Right lobe of liver (tissue), 6 donors: ENCODE measurements at regions not wholly inside any gene's neighbourhood (a gene's known extent, or its start where the extent isn't known, plus 50 kb on each side); places are given as distances from the start of the nearest gene placed in this dataset.

Source experiments
- ATAC-seq, 4 donors: fragments of 200-7000 bp; cut with Tn5 transposase; one replicate each; pipeline ENCODE4 v1.9.1; 2020; ENCODE audit warnings: mild to moderate bottlenecking in 4 of 4, moderate library complexity in 4 of 4
- DNase-seq, 3 donors: peaks; one replicate each; pipeline ENCODE4 v3.0.0-alpha.2; 2020
- H3K27ac ChIP-seq, 3 donors: fragments of 200-600 bp; one replicate each; pipeline ENCODE4 v1.8.0; 2022
- H3K27me3 ChIP-seq, 2 donors: fragments of 200-600 bp; one replicate each; pipeline ENCODE4 v1.8.0; 2022
- H3K36me3 ChIP-seq, 4 donors: fragments of 200-600 bp; sonication (generic) in 1 of 4; one replicate each; pipeline versions ENCODE4 v1.5.1 to v1.8.0; 2017 to 2022; ENCODE audit warnings: control low read depth in 1 of 4
- H3K4me1 ChIP-seq, 4 donors: fragments of 200-600 bp; sonication (generic) in 1 of 4; one replicate each; pipeline versions ENCODE4 v1.5.1 to v1.8.0; 2017 to 2022; ENCODE audit warnings: control low read depth in 1 of 4
- H3K4me3 ChIP-seq, 3 donors: fragments of 200-600 bp; one replicate each; pipeline ENCODE4 v1.8.0; 2022
- H3K9me3 ChIP-seq, 4 donors: fragments of 200-600 bp; sonication (generic) in 1 of 4; one replicate each; pipeline versions ENCODE4 v1.5.1 to v1.8.0; 2017 to 2022; ENCODE audit warnings: control low read depth in 1 of 4
- CTCF ChIP-seq, 4 donors: fragments of 200-600 bp in 3 of 4; fragments of 450-650 bp in 1 of 4; IDR thresholded peaks; one replicate each; pipeline versions ENCODE4 v1.5.1 to v1.8.0; 2016 to 2022; ENCODE audit warnings: antibody characterized with exemption in 4 of 4, mild to moderate bottlenecking in 2 of 4
- POLR2A ChIP-seq: fragments of 450-650 bp; IDR thresholded peaks from one replicate; pipeline ENCODE4 v1.6.1; 2017; ENCODE audit warnings: antibody characterized with exemption, mild to moderate bottlenecking
- WGBS: methylation state at CpG from one replicate; pipeline ENCODE4 v1.1.6; 2018; ENCODE audit warnings: low coverage, low lambda C conversion rate; ENCODE audit not compliant: insufficient coverage; ENCODE audit errors: missing lambda C conversion rate; 5-methylcytosine and 5-hydroxymethylcytosine counted together
- intact Hi-C, 2 donors: fragments of 100-400 bp; cut with DNase I; formaldehyde crosslinking; loops; one replicate each; pipeline versions ENCODE4 v1.11.2 to v1.14.1; 2022
- donor health status: DM: no; HTN: yes; CAD: no.
- donor health status: DM: no; HTN: no; CAD: no.
- donor health status: DM: no; HTN: no; CAD: no.
- donor health status: DM: no; HTN: yes; CAD: no.
- donor health status: DM: no; HTN: yes; CAD: no.

GRCh38 chr5:53820802-53821171 is 260.3 kb downstream of the NDUFS4 start:
- Histone ChIP-seq H3K4me1 (no peaks in the 10 kb centered on the region), H3K9me3 (no peaks in the 10 kb centered on the region), H3K4me3 (no peak overlapping the region), H3K27me3 (no peaks in the 10 kb centered on the region), H3K27ac (no peak overlapping the region), H3K36me3 (no peaks in the 10 kb centered on the region)
- intact Hi-C loops = no loop called here
- WGBS = 90% methylated on average over 3 of the region's 3 CpGs
- no peak for DNase-seq
- TF ChIP-seq CTCF (IDR thresholded peaks at IDR 0.05) = no peak
- no peak for ATAC-seq

GRCh38 chr5:53825016-53825415 is 264.6 kb downstream of the NDUFS4 start:
- WGBS = 76% methylated on average over 3 of the region's 5 CpGs
- H3K36me3 ChIP-seq = no peaks in the 10 kb centered on the region
- DNase-seq (no peak), ATAC-seq (no peak)
- no peak overlapping the region for H3K27ac ChIP-seq
- no peaks in the 10 kb centered on the region for H3K9me3 ChIP-seq
- TF ChIP-seq CTCF (IDR thresholded peaks at IDR 0.05) (no peak), POLR2A (no peak)
- no peaks in the 10 kb centered on the region for H3K27me3 ChIP-seq
- H3K4me3 ChIP-seq = no peak overlapping the region
- no peaks in the 10 kb centered on the region for H3K4me1 ChIP-seq
- intact Hi-C loops = no loop called here

- ATAC-seq (no peak), DNase-seq (no peak)
- H3K27ac ChIP-seq = no peak overlapping the region
- H3K36me3 ChIP-seq = no peaks in the 10 kb centered on the region
- no peak overlapping the region for H3K4me3 ChIP-seq
- H3K9me3 ChIP-seq = no peaks in the 10 kb centered on the region
- TF ChIP-seq CTCF (IDR thresholded peaks at IDR 0.05) (no peak), POLR2A (no peak)
- intact Hi-C loops = no loop called here
- no peaks in the 10 kb centered on the region for H3K4me1 ChIP-seq
- 80% methylated on average over 2 of the region's 2 CpGs for WGBS
- no peaks in the 10 kb centered on the region for H3K27me3 ChIP-seq
These were observed 265.5 kb downstream of the NDUFS4 start for GRCh38 chr5:53825926-53826325.

GRCh38 chr5:53826504-53826903 is 266.1 kb downstream of the NDUFS4 start:
- intact Hi-C loops = no loop called here
- no peak for DNase-seq
- no peak for ATAC-seq

More at GRCh38 chr5:53826504-53826903, 266.1 kb downstream of the NDUFS4 start:
- Histone ChIP-seq H3K4me1 (no peaks in the 10 kb centered on the region), H3K27me3 (no peaks in the 10 kb centered on the region), H3K4me3 (no peak overlapping the region), H3K27ac (no peak overlapping the region), H3K36me3 (no peaks in the 10 kb centered on the region), H3K9me3 (peaks cover 0 to 6% (median 0%) of the 10 kb centered on the region in 4 donors)
- TF ChIP-seq CTCF (IDR thresholded peaks at IDR 0.05) = no peak
- TF ChIP-seq POLR2A = no peak
- 66% methylated on average over 2 of the region's 7 CpGs for WGBS
